K562 (cell line): ENCODE measurements at regions not wholly inside any gene's neighbourhood (a gene's known extent, or its start where the extent isn't known, plus 50 kb on each side); places are given as distances from the start of the nearest gene placed in this dataset.

Experiments used
- ATAC-seq: fragments of 200-7000 bp; cut with Tn5 transposase; 3 replicates; pipeline ENCODE4 v1.9.1; 2020; ENCODE audit warnings: moderate library complexity
- BruUV-seq: library from RNA; stranded (reverse); fragments of 400-500 nt; replicated peaks from 2 replicates; lab custom pipeline; 2021; lab: Mats Ljungman, UMichigan
- CTCF ChIA-PET: fragments of 300-600 bp; formaldehyde crosslinking; extraction: SDS; loops from one replicate; lab custom pipeline; 2021; ENCODE audit warnings: low intra/inter-chr PET ratio; lab: Yijun Ruan, JAX
- POLR2A ChIA-PET: fragments of 300-600, 350-650 bp; sonication (Branson Sonifier 250); formaldehyde crosslinking; extraction: SDS; loops from one replicate; lab custom pipeline; 2021; ENCODE audit warnings: antibody characterized with exemption, inconsistent platforms; lab: Yijun Ruan, JAX
- DNase-seq, 4 experiments: peaks; one replicate each; pipeline versions ENCODE4 v3.0.0 to v3.0.0-alpha.2; 2011 to 2018; ENCODE audit warnings: low spot score in 3 of 4, mixed read lengths in 3 of 4; ENCODE audit errors: extremely low read depth in 1 of 4
- FAIRE-seq: peaks from 2 replicates; lab custom pipeline; 2011; peaks lifted over from hg19 to GRCh38; lab: Jason Lieb, UNC
- H2AFZ ChIP-seq: 2 replicates; pipeline ENCODE4 v1.6.0; 2011; ENCODE audit warnings: low read depth, low read length, control low read depth, inconsistent platforms
- H3K27ac ChIP-seq: fragments of 200-600 bp; 3 replicates; pipeline ENCODE4 v1.8.0; 2011; ENCODE audit warnings: low read depth, mild to moderate bottlenecking, control low read depth, inconsistent platforms, low read length, moderate library complexity, mixed read lengths; ENCODE audit errors: extremely low read depth
- H3K27me3 ChIP-seq, 2 experiments: fragments of 300-600 bp in 1 of 2; 2 replicates in 1 of 2; 3 replicates in 1 of 2; pipeline versions ENCODE4 v1.6.0 to v1.8.0; 2011; ENCODE audit warnings: inconsistent platforms in 2 of 2, low read length in 2 of 2, mild to moderate bottlenecking in 1 of 2, mixed read lengths in 1 of 2, moderate library complexity in 1 of 2; ENCODE audit not compliant: control insufficient read depth in 2 of 2, insufficient read depth in 2 of 2
- H3K36me3 ChIP-seq: fragments of 300-600 bp; 3 replicates; pipeline ENCODE4 v1.8.0; 2011; ENCODE audit warnings: mild to moderate bottlenecking, low read length, inconsistent platforms; ENCODE audit not compliant: control insufficient read depth, insufficient read depth
- H3K4me1 ChIP-seq, 2 experiments: fragments of 200-600 bp in 1 of 2; replicated peaks in 1 of 2; 2 replicates in 1 of 2; 3 replicates in 1 of 2; pipeline versions ENCODE4 v1.5.1 to v1.8.0; 2011; ENCODE audit warnings: inconsistent platforms in 2 of 2, low read length in 2 of 2, mild to moderate bottlenecking in 1 of 2, mixed read lengths in 1 of 2, moderate library complexity in 1 of 2; ENCODE audit not compliant: control insufficient read depth in 2 of 2, insufficient read depth in 2 of 2
- H3K4me2 ChIP-seq: 2 replicates; pipeline ENCODE4 v1.6.1; 2011; ENCODE audit warnings: low read length, control low read depth, inconsistent platforms, mixed read lengths; ENCODE audit not compliant: insufficient read depth
- H3K4me3 ChIP-seq: fragments of 200-600 bp; sonication (generic), shearing (Covaris generic); 2 replicates; pipeline ENCODE4 v1.5.1; 2016; ENCODE audit warnings: control low read depth, inconsistent platforms
- H3K79me2 ChIP-seq: fragments of 200-600 bp; 3 replicates; pipeline ENCODE4 v1.8.0; 2011; ENCODE audit warnings: low read length, inconsistent platforms; ENCODE audit not compliant: control insufficient read depth, insufficient read depth
- H3K9ac ChIP-seq, 2 experiments: 2 replicates each; pipeline versions ENCODE4 v1.6.0 to v1.6.1; 2011; ENCODE audit warnings: low read depth in 2 of 2, low read length in 2 of 2, control low read depth in 1 of 2, inconsistent platforms in 1 of 2, mild to moderate bottlenecking in 1 of 2, mixed read lengths in 1 of 2; ENCODE audit not compliant: insufficient read depth in 1 of 2
- H3K9me1 ChIP-seq: one replicate; pipeline ENCODE4 v1.6.0; 2011; ENCODE audit warnings: inconsistent platforms, mild to moderate bottlenecking, low read length, moderate library complexity; ENCODE audit not compliant: control insufficient read depth, insufficient read depth
- H3K9me3 ChIP-seq: replicated peaks from 2 replicates; pipeline ENCODE4 v1.5.1; 2011; ENCODE audit warnings: low read depth, low read length, inconsistent platforms; ENCODE audit not compliant: control insufficient read depth, insufficient read depth
- H4K20me1 ChIP-seq: replicated peaks from 2 replicates; pipeline ENCODE4 v1.6.1; 2011; ENCODE audit warnings: low read length, inconsistent platforms, mixed read lengths; ENCODE audit not compliant: control insufficient read depth, insufficient read depth
- EP400 ChIP-seq: fragments of 450-650 bp; IDR thresholded peaks from 2 replicates; pipeline ENCODE4 v1.6.1; 2017; ENCODE audit warnings: antibody characterized with exemption, mild to moderate bottlenecking, moderate library complexity
- HDAC6 ChIP-seq: IDR thresholded peaks from 2 replicates; pipeline ENCODE4 v1.6.1; 2012; ENCODE audit warnings: low read depth, mild to moderate bottlenecking, control low read depth, inconsistent platforms, low read length, moderate library complexity
- HNRNPUL1 ChIP-seq: fragments of 200-400 bp; formaldehyde crosslinking; IDR thresholded peaks from 2 replicates; pipeline ENCODE4 v1.6.1; 2017; ENCODE audit warnings: low read length
- IRF2 ChIP-seq: sonication (generic); formaldehyde crosslinking; IDR thresholded peaks from 2 replicates; pipeline ENCODE4 v1.8.1; 2022; ENCODE audit warnings: mild to moderate bottlenecking, missing genetic modification reagents
- KLF13 ChIP-seq: fragments of 450-650 bp; IDR thresholded peaks from 2 replicates; pipeline ENCODE4 v1.6.1; 2016; ENCODE audit warnings: missing genetic modification characterization, low read depth, mild to moderate bottlenecking, missing compliant biosample characterization, moderate library complexity, borderline replicate concordance
- NFIC ChIP-seq: fragments of 450-650 bp; IDR thresholded peaks from 2 replicates; pipeline ENCODE4 v1.6.1; 2017; ENCODE audit warnings: mild to moderate bottlenecking, inconsistent platforms
- PBX2 ChIP-seq, 2 experiments: IDR thresholded peaks in 1 of 2; conservative IDR thresholded peaks in 1 of 2; 2 replicates each; pipeline ENCODE4 v1.6.1; 2016; ENCODE audit warnings: low read depth in 2 of 2, mild to moderate bottlenecking in 1 of 2, missing compliant biosample characterization in 1 of 2, missing genetic modification characterization in 1 of 2, moderate library complexity in 1 of 2
- SIN3A ChIP-seq, 2 experiments: fragments of 150-350 bp in 1 of 2; IDR thresholded peaks; 2 replicates each; pipeline ENCODE4 v1.6.1; 2011 to 2016; ENCODE audit warnings: borderline replicate concordance in 2 of 2, low read depth in 2 of 2, low read length in 2 of 2, mild to moderate bottlenecking in 2 of 2, moderate library complexity in 2 of 2; ENCODE audit not compliant: control insufficient read depth in 1 of 2
- SP2 ChIP-seq: IDR thresholded peaks from 2 replicates; pipeline ENCODE4 v1.6.1; 2011; ENCODE audit warnings: mild to moderate bottlenecking, low read depth, low read length, moderate library complexity; ENCODE audit not compliant: poor library complexity, severe bottlenecking; ENCODE audit errors: extremely low read depth
- STAG1 ChIP-seq: sonication (generic); formaldehyde crosslinking; IDR thresholded peaks from 2 replicates; pipeline ENCODE4 v1.5.0; 2020; ENCODE audit warnings: missing genetic modification reagents, borderline replicate concordance
- TBL1XR1 ChIP-seq, 2 experiments: IDR thresholded peaks; 2 replicates each; pipeline ENCODE4 v1.6.1; 2012; ENCODE audit warnings: improper control_type of control experiment in 2 of 2, low read length in 2 of 2, mild to moderate bottlenecking in 1 of 2
- WGBS: fragments of 100-300 bp; shearing (Covaris generic); methylation state at CpG from one replicate; pipeline ENCODE4 v1.1.6; 2016; ENCODE audit warnings: low coverage, mixed read lengths; ENCODE audit not compliant: insufficient coverage; ENCODE audit errors: missing lambda C conversion rate; 5-methylcytosine and 5-hydroxymethylcytosine counted together
- in situ Hi-C: fragments of 300-500 bp; cut with MboI; formaldehyde crosslinking; loops from 4 replicates; pipeline ENCODE4 v1.15.0; 2018; ENCODE audit warnings: inconsistent platforms, mixed read lengths
- intact Hi-C: fragments of 100-400 bp; cut with micrococcal nuclease; formaldehyde crosslinking; loops from 2 replicates; pipeline ENCODE4 v1.14.2; 2022

- WGBS, result 0% methylated on average over 2 of the region's 2 CpGs
- H3K4me3 ChIP-seq, result no peak overlapping the region
- H3K4me2 ChIP-seq, result no peak overlapping the region
- no peaks in the 10 kb centered on the region for H4K20me1 ChIP-seq
- in situ Hi-C loops, result no loop called here
- H3K9ac ChIP-seq, result no peak overlapping the region
- no peaks in the 10 kb centered on the region for H3K36me3 ChIP-seq
- DNase-seq (no peak), FAIRE-seq (no peak), ATAC-seq (no peak)
- no TSS peak for BruUV-seq
- H3K9me3 ChIP-seq, result no peaks in the 10 kb centered on the region
- intact Hi-C loops, result no loop called here
- H3K9me1 ChIP-seq, result no peaks in the 10 kb centered on the region
- ChIA-PET CTCF (no interaction called here), POLR2A (no interaction called here)
- peaks cover 4 to 11% of the 10 kb centered on the region in 2 experiments; a peak in 4 of 5 replicates for H3K27me3 ChIP-seq
- H2AFZ ChIP-seq, result no peak overlapping the region
- H3K4me1 ChIP-seq, result no peaks in the 10 kb centered on the region
- TF ChIP-seq KLF13 (tag) (no peak), NFIC (peak; percentile 47; the same call in 1 of the 2 replicates)
- H3K79me2 ChIP-seq, result no peaks in the 10 kb centered on the region
- no peak overlapping the region for H3K27ac ChIP-seq
These were observed 317.6 kb upstream of the KAZN start for GRCh38 chr1:14280909-14281308.

DNA sequence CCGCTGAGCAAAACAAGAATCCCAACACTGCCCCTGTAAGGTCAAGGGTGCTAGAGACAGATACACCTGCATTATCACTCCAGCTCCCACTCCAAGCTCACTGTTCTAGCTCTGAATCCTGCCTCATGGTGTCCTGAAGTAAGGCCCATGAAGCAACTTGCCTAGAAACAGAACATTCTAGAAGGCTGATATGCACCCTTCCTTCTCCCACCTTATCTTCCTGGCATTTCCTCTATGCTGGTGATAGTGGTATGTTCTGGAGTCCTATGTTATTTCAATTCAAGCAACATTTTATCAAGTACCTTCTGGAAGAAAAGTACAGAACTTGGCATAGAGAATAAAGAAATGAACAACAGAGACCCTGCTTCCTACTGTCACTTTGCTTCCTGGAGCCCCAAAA lies 317.1 kb upstream of the KAZN start:
- Histone ChIP-seq H3K9me3 (no peaks in the 10 kb centered on the region), H4K20me1 (no peaks in the 10 kb centered on the region), H3K36me3 (no peaks in the 10 kb centered on the region), H3K9me1 (no peaks in the 10 kb centered on the region), H3K9ac (no peak overlapping the region), H3K79me2 (no peaks in the 10 kb centered on the region), H3K27me3 (peaks cover 4 to 11% of the 10 kb centered on the region in 2 experiments; a peak in 4 of 5 replicates), H2AFZ (no peak overlapping the region), H3K27ac (no peak overlapping the region), H3K4me1 (no peaks in the 10 kb centered on the region), H3K4me2 (no peak overlapping the region), H3K4me3 (no peak overlapping the region)
- in situ Hi-C loops (no loop called here), intact Hi-C loops (no loop called here)
- ATAC-seq (no peak), FAIRE-seq (no peak), DNase-seq (no peak)
- POLR2A ChIA-PET, result interaction anchor here (0.6 kb wide), 1 partner anchor 42 kb away, joined by 3 read pairs; no protein-coding TSS in a partner anchor
- CTCF ChIA-PET, result no interaction called here
- no TSS peak for BruUV-seq
- WGBS, result 0% methylated on average over 1 of the region's 1 CpG
- no peak for TF ChIP-seq STAG1 (CRISPR knock-in tag)
- TF ChIP-seq IRF2 (CRISPR knock-in tag), result no peak
- no peak for TF ChIP-seq EP400
- no peak for TF ChIP-seq HDAC6
- no peak for TF ChIP-seq HNRNPUL1
- TF ChIP-seq TBL1XR1 (IDR thresholded peaks at IDR 0.05; ENCODE audit: low read length in 2 of 2), result no peak
- TF ChIP-seq SP2, result no peak
- no peak for TF ChIP-seq SIN3A (IDR thresholded peaks at IDR 0.05; ENCODE audit: borderline replicate concordance in 2 of 2, control insufficient read depth in 1 of 2, low read depth in 2 of 2, low read length in 2 of 2)
- TF ChIP-seq PBX2 (CRISPR knock-in tag; IDR thresholded peaks at IDR 0.05; ENCODE audit: low read depth), result no peak
- TF ChIP-seq PBX2 (tag; conservative IDR thresholded peaks at IDR 0.05; ENCODE audit: low read depth), result no peak
